Lung (tissue), 11 donors: ENCODE measurements at regions not wholly inside any gene's neighbourhood (a gene's known extent, or its start where the extent isn't known, plus 50 kb on each side); places are given as distances from the start of the nearest gene placed in this dataset.

Experiments used
- ATAC-seq: fragments of 200-7000 bp; cut with Tn5 transposase; one replicate; pipeline ENCODE4 v1.9.1; 2020; ENCODE audit warnings: moderate number of reproducible peaks; ENCODE audit not compliant: insufficient read depth, low FRiP score
- DNase-seq, 3 donors: peaks; one replicate each; pipeline ENCODE4 v3.0.0-alpha.2; 2013 to 2017
- H3K27ac ChIP-seq, 2 donors: one replicate each; pipeline ENCODE4 v1.5.1; 2013; ENCODE audit warnings: mild to moderate bottlenecking in 2 of 2, moderate library complexity in 2 of 2, control low read depth in 1 of 2, inconsistent platforms in 1 of 2, low read depth in 1 of 2, low read length in 1 of 2
- H3K27me3 ChIP-seq, 3 donors: one replicate each; pipeline ENCODE4 v1.5.1; 2013; ENCODE audit warnings: low read length in 2 of 3; ENCODE audit not compliant: control insufficient read depth in 3 of 3, insufficient read depth in 3 of 3
- H3K36me3 ChIP-seq, 4 donors: one replicate each; pipeline ENCODE4 v1.5.1; 2013; ENCODE audit warnings: low read length in 4 of 4, mild to moderate bottlenecking in 1 of 4, moderate library complexity in 1 of 4; ENCODE audit not compliant: control insufficient read depth in 4 of 4, insufficient read depth in 4 of 4
- H3K4me1 ChIP-seq, 5 donors: one replicate each; pipeline ENCODE4 v1.5.1; 2013; ENCODE audit warnings: low read length in 5 of 5, mild to moderate bottlenecking in 2 of 5, moderate library complexity in 1 of 5; ENCODE audit not compliant: control insufficient read depth in 5 of 5, insufficient read depth in 5 of 5
- H3K4me3 ChIP-seq: one replicate; pipeline ENCODE4 v1.5.1; 2013; ENCODE audit warnings: mild to moderate bottlenecking, control low read depth, moderate library complexity
- H3K9ac ChIP-seq, 2 donors: one replicate each; pipeline ENCODE4 v1.5.1; 2013; ENCODE audit warnings: low read length in 2 of 2, control low read depth in 1 of 2; ENCODE audit not compliant: insufficient read depth in 1 of 2
- H3K9me3 ChIP-seq, 4 donors: one replicate each; pipeline ENCODE4 v1.5.1; 2013; ENCODE audit warnings: low read length in 3 of 4, mild to moderate bottlenecking in 1 of 4, moderate library complexity in 1 of 4; ENCODE audit not compliant: control insufficient read depth in 4 of 4, insufficient read depth in 3 of 4
- whole genome bisulfite sequencing, 2 donors: extraction: QIAGEN DNeasy Blood & Tissue Kit; methylation state at CpG; one replicate each; pipeline ENCODE4 v1.1.7; 2013; 5-methylcytosine and 5-hydroxymethylcytosine counted together
- TF ChIP-seq, protein P1 (sequence below): IDR thresholded peaks from 2 replicates; pipeline ENCODE4 v1.5.1; 2012; ENCODE audit warnings: mild to moderate bottlenecking; ENCODE audit errors: control extremely low read depth, extremely low read depth
- donor health status: control.
- donor health status: control.
- donor health status: Bipolar disorder and iron deficiency.
- donor health status: healthy.
- donor health status: DM: yes; HTN: yes; CAD: no.

DNA sequence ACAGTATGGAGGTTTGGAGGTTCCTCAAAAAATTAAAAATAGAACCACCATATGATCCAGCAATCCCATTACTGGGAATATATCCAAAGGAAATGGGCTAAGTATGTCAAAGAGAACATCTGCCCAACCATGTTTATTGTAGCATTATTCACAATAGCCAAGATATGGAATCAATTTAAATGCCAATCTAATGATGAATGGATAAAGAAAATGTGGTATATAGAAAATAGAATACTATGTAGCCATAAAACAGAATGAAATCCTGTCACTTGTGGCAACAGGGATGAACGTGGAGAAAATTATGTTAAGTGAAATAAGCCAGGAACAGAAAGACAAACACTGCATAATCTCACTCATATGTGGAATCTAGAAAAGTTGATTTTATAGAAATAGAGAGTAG lies 201.7 kb upstream of the AJAP1 start:
- no peak overlapping the region for H3K4me3 ChIP-seq
- peak in 1 of 3 donors; percentile 4 for DNase-seq
- H3K27ac ChIP-seq, result no peak overlapping the region
- no peaks in the 10 kb centered on the region for H3K4me1 ChIP-seq
- no peak overlapping the region for H3K9ac ChIP-seq
- peaks cover 0 to 3% (median under 1%) of the 10 kb centered on the region in 3 donors for H3K27me3 ChIP-seq
- peaks cover 0 to 11% (median 0%) of the 10 kb centered on the region in 4 donors for H3K9me3 ChIP-seq
- ATAC-seq, result no peak
- WGBS, 2 donors, result 70 to 82% methylated on average over 1 of the region's 1 CpG
- H3K36me3 ChIP-seq, result no peaks in the 10 kb centered on the region
- TF ChIP-seq, protein P1, sequence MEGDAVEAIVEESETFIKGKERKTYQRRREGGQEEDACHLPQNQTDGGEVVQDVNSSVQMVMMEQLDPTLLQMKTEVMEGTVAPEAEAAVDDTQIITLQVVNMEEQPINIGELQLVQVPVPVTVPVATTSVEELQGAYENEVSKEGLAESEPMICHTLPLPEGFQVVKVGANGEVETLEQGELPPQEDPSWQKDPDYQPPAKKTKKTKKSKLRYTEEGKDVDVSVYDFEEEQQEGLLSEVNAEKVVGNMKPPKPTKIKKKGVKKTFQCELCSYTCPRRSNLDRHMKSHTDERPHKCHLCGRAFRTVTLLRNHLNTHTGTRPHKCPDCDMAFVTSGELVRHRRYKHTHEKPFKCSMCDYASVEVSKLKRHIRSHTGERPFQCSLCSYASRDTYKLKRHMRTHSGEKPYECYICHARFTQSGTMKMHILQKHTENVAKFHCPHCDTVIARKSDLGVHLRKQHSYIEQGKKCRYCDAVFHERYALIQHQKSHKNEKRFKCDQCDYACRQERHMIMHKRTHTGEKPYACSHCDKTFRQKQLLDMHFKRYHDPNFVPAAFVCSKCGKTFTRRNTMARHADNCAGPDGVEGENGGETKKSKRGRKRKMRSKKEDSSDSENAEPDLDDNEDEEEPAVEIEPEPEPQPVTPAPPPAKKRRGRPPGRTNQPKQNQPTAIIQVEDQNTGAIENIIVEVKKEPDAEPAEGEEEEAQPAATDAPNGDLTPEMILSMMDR, result no peak

DNA sequence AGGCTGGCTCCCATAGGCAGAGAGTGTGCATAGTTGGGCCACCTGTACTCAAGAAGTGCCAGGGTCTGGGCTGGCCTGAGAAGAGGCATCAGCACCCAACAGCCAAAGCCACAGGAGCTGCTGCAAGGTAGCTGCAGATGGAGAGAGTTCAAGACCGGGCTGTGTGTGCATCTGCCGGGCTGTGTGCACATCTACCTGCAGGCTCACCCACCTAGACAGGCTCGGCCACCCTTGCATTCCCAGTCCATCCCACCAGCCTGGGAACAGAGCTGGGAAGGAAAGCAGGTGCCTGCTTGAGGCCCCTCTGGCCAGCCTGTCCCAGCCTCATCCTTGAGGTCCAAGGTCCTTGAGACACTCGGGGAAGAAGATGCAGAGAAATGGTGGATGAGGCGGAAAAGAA lies 194.4 kb upstream of the AJAP1 start:
- Histone ChIP-seq H3K9me3 (peaks cover 0 to 7% (median 0%) of the 10 kb centered on the region in 4 donors), H3K27me3 (no peaks in the 10 kb centered on the region), H3K27ac (no peak overlapping the region), H3K4me1 (no peaks in the 10 kb centered on the region), H3K36me3 (no peaks in the 10 kb centered on the region), H3K4me3 (no peak overlapping the region), H3K9ac (no peak overlapping the region)
- TF ChIP-seq, protein P1, result no peak
- 86 to 93% methylated on average over 5 of the region's 5 CpGs for WGBS, 2 donors
- ATAC-seq, result no peak
- no peak for DNase-seq

DNA sequence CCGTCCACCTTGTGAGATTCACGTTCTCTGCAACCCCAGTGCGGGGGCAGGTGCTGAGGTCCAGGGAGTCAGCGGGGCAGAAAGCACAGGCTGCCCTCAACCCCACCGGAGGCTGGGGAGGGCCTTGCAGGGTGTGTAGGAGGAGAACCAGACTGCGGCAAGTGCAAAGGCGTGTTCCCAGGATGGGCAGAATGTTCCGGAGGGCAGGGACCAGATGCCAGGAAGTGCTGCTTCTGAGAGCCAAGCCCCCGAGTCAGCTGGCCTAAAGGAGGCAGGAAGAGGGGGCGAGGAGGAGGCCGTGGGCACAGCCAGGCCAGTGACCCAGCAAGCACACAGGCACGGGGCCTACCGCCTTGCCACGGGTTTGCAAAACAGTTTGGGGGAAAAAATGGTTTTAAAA lies 193.8 kb upstream of the AJAP1 start:
- 79 to 83% methylated on average over 14 of the region's 14 CpGs for WGBS, 2 donors
- DNase-seq (no peak), ATAC-seq (no peak)

More for the DNA sequence above, 193.8 kb upstream of the AJAP1 start:
- no peak overlapping the region for H3K9ac ChIP-seq
- no peaks in the 10 kb centered on the region for H3K36me3 ChIP-seq
- no peaks in the 10 kb centered on the region for H3K27me3 ChIP-seq
- no peaks in the 10 kb centered on the region for H3K4me1 ChIP-seq
- no peak overlapping the region for H3K4me3 ChIP-seq
- H3K9me3 ChIP-seq, result peaks cover 0 to 7% (median 0%) of the 10 kb centered on the region in 4 donors
- H3K27ac ChIP-seq, result no peak overlapping the region
- TF ChIP-seq, protein P1, result no peak
